ENCODE measurements at regions not wholly inside any gene's neighbourhood (a gene's known extent, or its start where the extent isn't known, plus 50 kb on each side); places are given as distances from the start of the nearest gene placed in this dataset.

DNA sequence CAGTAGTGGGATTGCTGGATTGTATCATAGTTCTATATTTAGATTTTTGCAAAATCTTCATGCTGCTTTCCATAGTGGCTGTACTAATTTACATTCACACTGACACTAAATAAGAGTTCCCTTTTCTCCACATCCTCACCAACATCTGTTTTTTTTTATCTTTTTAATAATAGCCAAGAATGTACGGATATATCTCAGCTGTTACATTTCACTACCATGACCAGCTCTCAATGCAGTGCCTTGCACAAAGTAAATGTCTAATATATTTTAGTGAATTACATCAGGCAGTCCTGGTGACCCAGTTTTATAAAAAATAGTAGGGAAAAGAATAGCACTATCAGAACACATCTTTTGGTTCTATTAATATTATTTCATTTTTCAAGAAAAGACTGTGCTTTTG lies 161.8 kb downstream of the LNPK start:
- no peak for DNase-seq
- no peaks in the 10 kb centered on the region for H3K27me3 ChIP-seq
- no peak overlapping the region for H3K4me3 ChIP-seq
- no peaks in the 10 kb centered on the region for H3K9me3 ChIP-seq
- no peaks in the 10 kb centered on the region for H3K36me3 ChIP-seq

DNA sequence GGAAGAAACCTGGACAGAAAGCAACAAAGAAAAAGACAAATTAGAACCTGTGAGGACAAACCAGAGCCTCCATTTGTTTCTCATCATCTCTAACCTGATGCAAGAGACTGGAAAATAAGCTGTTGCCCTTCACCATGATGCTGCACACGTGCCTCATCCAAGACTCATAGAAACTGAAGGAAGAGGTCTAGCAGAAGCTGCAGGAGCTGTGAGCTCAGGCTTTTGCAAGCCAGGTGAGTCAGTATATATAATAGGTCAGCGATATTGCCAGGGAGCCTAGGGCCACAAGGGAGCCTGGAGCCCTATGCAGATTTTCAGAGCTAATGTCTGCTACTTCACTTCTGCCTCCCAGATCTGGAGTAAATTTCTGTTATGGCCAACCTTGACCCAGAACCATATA lies 163.1 kb downstream of the LNPK start:
- no peaks in the 10 kb centered on the region for H3K36me3 ChIP-seq

DNA sequence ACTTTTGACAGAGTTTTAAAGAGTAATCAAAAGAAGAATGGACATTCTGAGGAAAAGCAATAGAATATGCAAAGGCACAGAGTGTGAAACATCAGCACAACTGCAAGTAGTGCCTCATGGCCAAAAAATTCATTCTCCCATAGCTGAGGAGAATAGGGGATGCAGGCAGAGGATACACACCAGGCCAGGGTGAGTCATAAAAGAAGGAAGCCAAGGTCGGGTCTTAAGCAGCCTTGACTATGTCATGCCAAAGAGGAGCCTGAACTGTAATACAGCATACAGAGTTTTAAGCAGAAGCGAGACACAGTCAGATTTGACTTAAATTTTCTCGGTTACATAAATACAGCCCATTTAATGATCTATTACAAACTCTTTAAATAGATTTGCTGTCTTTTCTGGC lies 165.0 kb downstream of the LNPK start:
- no peaks in the 10 kb centered on the region for H3K9me3 ChIP-seq
- no peaks in the 10 kb centered on the region for H3K36me3 ChIP-seq
- H3K4me3 ChIP-seq: no peak overlapping the region
- H3K27me3 ChIP-seq: no peaks in the 10 kb centered on the region
- DNase-seq: peak; percentile 90

More for the DNA sequence above, 163.1 kb downstream of the LNPK start:
- no peaks in the 10 kb centered on the region for H3K9me3 ChIP-seq
- no peak overlapping the region for H3K4me3 ChIP-seq
- DNase-seq: no peak
- H3K27me3 ChIP-seq: no peaks in the 10 kb centered on the region

DNA sequence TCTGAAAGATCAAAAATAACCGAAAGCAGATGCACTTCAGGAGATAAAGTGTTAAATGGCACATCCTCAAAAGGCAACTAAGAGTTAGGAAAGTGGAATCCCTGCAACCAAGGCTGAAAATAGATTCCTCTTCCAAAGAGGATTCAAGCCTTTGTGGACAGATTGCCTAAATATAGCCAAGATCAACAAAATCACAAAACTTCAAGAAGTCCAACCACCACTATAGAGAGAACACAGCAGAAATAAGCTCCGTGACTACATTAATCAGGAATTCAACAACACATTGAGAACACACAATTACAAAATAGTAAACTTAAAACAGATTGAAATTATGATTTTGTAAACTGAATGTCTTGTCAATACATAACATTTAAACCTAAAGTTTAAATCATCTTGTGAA lies 165.7 kb downstream of the LNPK start:
- H3K36me3 ChIP-seq: no peaks in the 10 kb centered on the region
- DNase-seq: no peak
- H3K4me3 ChIP-seq: no peak overlapping the region
- H3K27me3 ChIP-seq: no peaks in the 10 kb centered on the region
- H3K9me3 ChIP-seq: no peaks in the 10 kb centered on the region

DNA sequence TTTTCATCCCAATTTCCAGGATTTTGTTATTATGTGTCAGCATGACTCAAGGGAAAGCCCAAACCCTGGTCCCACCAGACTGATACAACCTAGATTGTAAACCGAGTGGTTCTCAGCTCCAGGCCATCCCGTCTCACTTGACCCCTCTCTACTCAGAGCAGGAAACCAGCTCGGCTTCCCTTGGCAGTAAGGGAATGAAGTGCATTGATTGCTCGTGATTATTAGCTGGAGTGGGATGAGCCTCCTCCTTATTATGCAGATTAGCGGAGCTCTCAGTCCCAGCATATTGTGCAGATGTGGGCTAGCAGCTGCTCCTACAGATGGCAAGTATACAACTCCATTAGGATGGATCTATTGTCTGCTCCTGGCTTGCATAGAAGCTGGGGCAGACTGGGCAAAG lies 167.6 kb downstream of the LNPK start:
- H3K9me3 ChIP-seq: no peaks in the 10 kb centered on the region
- no peak overlapping the region for H3K4me3 ChIP-seq
- no peaks in the 10 kb centered on the region for H3K27me3 ChIP-seq
- H3K36me3 ChIP-seq: no peaks in the 10 kb centered on the region
- DNase-seq: no peak

DNA sequence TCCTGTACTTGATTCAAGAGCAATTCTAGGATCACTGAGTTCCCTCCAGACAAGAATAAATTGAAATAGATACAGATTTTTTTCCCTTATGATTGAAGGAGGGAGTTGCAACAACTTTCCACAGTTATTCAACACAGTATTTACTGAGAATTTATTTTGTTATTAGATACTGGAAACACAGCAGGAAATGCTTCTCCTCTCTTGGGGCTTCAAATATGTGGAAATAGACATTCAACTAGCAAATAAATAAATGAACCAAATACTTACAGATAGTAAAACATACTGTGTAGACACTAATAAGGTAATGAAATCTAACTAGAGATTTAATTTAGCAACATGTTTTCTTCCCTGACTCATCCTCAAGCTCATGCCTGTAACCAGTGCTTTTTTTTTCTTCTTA lies 169.2 kb downstream of the LNPK start:
- H3K36me3 ChIP-seq: no peaks in the 10 kb centered on the region
- no peaks in the 10 kb centered on the region for H3K9me3 ChIP-seq
- H3K27me3 ChIP-seq: no peaks in the 10 kb centered on the region
- no peak overlapping the region for H3K4me3 ChIP-seq
- DNase-seq: no peak

DNA sequence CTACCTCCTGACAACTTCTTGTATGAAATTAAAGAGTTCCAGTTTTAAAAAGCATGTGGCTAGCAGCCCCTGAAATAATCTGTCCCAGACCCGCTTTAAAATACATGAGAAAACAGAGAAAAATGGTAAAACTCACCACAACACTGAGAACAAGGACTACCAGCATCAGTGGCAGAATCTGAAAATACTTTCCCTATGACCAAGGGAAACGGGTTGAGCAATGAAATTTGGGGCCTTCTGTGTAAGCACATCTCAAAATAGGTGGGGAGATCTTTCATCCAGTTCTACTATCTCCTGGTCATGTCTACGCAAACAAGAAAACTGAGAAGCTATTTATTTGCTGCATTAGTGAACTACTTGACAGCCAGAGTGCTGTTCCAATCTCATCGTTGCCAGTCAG lies 172.3 kb downstream of the LNPK start:
- H3K4me3 ChIP-seq: no peak overlapping the region
- H3K27me3 ChIP-seq: no peaks in the 10 kb centered on the region
- no peaks in the 10 kb centered on the region for H3K9me3 ChIP-seq
- no peaks in the 10 kb centered on the region for H3K36me3 ChIP-seq
- DNase-seq: no peak

DNA sequence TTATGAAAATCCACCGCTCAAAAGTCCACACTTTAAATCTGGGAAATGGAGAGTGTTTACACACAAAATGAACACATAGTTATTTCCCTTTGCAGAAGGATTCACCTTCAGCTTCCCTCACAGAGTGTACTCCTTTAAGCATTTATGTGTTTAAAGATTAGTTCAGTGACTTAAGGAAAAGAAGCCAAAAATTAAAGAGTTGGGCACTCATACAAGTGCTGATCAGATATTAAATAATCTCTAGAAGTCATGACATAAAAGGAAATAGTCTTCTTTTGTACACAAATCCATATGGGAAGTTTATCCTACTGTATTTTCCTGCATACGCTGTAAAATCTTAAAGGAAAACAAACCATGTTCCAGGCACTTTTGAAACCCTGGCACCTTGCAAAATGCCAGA lies 174.2 kb downstream of the LNPK start:
- Histone ChIP-seq H3K4me3 (no peak overlapping the region), H3K27me3 (no peaks in the 10 kb centered on the region)

DNA sequence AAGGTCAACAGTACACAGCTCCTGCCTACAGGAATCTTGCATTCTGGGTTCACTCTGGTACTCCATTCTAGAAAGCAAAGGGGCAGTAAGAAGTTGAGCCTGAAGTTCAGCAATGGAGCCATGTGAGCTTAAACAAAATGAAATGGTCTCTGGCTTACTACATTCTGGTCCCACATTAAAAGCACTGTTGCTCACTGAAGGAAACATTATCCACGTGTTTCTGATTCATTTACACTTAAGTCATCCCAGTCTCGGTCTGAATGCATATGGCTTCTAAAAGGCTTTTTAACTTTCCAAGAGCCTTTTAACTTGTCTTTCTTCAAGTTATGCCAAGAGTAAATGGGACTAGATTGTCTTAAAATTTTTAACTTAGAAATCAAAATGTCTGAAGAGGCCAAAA lies 177.8 kb downstream of the LNPK start:
- H3K36me3 ChIP-seq: no peaks in the 10 kb centered on the region
- no peaks in the 10 kb centered on the region for H3K27me3 ChIP-seq
- DNase-seq: no peak
- no peak overlapping the region for H3K4me3 ChIP-seq
- H3K9me3 ChIP-seq: no peaks in the 10 kb centered on the region

More for the DNA sequence above, 174.2 kb downstream of the LNPK start:
- no peak for DNase-seq
- no peaks in the 10 kb centered on the region for H3K36me3 ChIP-seq
- H3K9me3 ChIP-seq: no peaks in the 10 kb centered on the region

DNA sequence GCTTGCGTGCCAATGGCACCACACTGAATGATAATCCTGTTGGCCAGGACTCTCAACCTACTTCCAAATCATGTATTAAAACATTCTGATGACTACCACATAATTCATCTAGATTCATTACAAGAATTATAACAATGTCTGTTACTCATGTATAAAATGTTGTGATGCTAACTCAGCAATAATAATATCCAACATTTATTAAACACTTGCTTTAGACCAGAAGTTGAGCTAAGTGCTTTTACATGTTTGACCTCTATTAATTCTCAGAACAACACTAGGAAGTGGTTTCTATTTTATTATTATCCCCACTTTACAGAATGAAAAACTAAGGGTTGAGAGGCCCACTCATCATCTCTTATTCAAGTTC lies 178.4 kb downstream of the LNPK start:
- Histone ChIP-seq H3K36me3 (no peaks in the 10 kb centered on the region), H3K4me3 (no peak overlapping the region), H3K27me3 (no peaks in the 10 kb centered on the region), H3K9me3 (no peaks in the 10 kb centered on the region)
- no peak for DNase-seq

DNA sequence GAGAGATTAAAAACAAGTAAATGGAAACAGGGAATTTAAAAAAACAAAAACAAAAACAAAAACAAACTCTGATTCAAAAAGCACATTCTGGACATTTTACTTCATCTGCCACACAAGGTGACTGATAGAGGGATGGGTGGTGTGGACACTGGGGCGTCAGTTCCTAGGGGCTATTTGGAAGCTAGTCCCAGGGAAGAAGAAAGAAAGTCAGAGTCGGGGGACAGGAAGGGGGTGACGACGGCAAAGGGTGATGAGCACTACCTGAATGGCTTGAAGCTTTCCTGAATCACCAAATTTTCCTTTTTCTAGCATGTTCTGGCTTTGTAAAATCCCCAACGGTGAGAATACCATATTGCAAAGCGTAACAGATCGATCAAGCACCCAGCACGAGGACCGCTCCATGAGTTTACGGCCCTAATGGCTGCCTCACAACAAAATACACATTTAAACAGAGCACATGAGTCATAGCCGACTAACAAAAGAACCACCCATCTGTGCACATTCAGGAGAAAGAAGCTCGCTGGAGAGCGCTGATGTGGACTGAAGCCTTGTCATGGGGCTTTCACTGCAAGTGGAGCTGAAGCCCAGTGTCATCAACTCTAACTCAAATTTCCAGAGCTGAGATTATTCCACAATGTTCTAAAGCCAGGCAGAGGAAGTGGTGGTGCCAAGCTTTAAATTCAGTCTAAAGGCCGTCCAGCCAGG lies 178.9 kb downstream of the LNPK start:
- DNase-seq: peak; percentile 86
- Histone ChIP-seq H3K36me3 (no peaks in the 10 kb centered on the region), H3K4me3 (no peak overlapping the region), H3K9me3 (no peaks in the 10 kb centered on the region), H3K27me3 (no peaks in the 10 kb centered on the region)

DNA sequence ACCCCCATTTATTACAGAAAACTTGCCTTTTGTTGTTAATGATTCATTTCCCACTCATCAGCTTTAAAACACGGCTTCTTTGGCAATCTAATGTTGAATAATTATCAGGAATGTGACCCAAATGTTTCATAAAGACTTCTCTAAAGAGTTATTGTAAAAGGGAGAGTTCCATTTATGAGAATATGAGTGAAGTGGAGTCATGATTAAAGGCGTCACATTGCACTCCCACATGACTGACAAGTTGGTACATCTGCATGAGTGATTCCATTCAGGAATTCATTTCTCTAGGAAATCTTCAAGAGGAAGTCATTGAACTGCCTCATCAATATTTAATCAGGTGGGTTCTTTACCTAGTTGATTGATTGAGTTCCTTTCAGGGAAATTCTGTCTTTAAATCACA lies 184.8 kb downstream of the LNPK start:
- Histone ChIP-seq H3K27me3 (no peaks in the 10 kb centered on the region), H3K4me3 (no peak overlapping the region), H3K9me3 (peaks cover 10% of the 10 kb centered on the region), H3K36me3 (no peaks in the 10 kb centered on the region)
- DNase-seq: no peak

DNA sequence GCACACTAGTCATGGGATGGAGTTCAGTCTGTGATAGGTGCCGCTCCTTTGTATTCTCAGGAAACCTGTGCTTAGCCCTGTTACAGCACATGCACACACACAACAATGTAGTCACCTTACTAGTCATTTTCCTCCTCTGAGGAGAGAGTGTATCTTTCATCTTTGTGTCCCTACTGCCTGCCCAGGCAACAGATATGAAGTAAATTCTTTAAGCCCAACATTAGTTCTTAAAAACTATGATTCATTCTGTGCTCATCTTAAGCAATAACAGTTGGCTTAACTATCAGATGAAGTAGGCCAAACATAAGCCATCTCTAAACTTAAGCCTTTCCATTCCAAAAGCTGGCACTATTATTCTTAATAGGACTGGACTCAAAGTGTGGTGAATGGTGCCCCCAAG lies 186.5 kb downstream of the LNPK start:
- Histone ChIP-seq H3K36me3 (no peaks in the 10 kb centered on the region), H3K9me3 (peaks cover 10% of the 10 kb centered on the region), H3K27me3 (no peaks in the 10 kb centered on the region), H3K4me3 (no peak overlapping the region)
- DNase-seq: peak; percentile 19

DNA sequence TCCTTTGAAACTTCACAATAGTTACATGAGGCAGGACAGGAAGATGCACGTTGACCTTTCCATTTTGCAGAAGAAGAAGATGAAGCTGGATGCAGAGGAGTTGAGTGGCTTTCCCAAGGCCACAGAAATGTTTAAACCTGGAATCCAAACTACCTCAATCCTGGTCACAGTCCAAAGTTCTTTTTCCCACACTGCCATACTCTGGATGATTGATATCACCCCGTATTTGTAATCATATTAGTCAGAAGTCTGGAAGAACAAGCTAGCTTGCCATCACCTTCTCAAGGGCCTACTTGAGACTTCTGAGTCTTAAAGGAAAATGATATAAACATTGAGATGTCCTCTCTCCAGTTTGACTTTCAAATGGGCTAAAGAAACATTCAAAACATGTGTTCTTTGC lies 190.1 kb downstream of the LNPK start:
- no peaks in the 10 kb centered on the region for H3K36me3 ChIP-seq
- no peaks in the 10 kb centered on the region for H3K27me3 ChIP-seq
- H3K9me3 ChIP-seq: peaks cover 3% of the 10 kb centered on the region
- no peak overlapping the region for H3K4me3 ChIP-seq
- no peak for DNase-seq

DNA sequence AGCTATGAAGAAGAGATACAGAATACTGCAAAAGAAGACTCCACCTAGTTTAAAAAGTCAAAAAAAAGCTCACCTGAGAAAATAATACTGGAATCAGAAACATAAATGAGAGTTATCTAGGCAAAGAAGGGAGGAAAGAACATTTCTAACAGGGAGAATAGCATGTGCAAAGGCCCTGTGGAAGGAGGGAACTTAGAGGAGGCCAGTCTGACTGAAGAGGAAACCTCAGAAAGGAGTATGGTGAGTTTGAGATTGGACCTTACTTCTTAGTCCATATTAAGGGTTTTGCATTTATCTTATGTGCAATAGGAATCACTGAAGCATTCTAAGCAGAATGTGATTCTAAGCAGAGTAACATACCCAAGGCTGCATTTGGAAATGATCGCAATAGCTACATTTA lies 193.2 kb downstream of the LNPK start:
- Histone ChIP-seq H3K9me3 (no peaks in the 10 kb centered on the region), H3K27me3 (no peaks in the 10 kb centered on the region; the same call in 1 of the 2 replicates), H3K4me3 (no peak overlapping the region), H3K36me3 (no peaks in the 10 kb centered on the region)
- DNase-seq: no peak

DNA sequence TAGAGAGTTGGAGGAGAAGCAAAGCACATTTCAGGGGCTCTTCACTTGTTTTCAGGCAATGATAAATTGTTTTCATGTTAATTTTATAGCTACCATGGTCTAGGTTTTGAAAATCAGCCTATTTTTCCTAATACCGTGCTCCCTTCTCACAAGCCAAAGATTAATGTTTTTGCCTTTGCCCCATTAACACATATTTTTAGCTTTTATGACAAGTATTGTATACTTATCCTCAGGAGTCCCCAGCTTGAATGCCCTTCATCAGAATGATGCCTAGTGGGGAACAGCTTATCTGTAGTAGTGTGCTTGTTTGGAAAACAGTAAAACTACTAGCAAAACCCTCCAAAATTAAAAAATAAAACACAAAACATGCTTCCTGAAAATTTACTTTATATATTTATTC lies 194.0 kb downstream of the LNPK start:
- Histone ChIP-seq H3K9me3 (no peaks in the 10 kb centered on the region), H3K4me3 (no peak overlapping the region), H3K27me3 (no peaks in the 10 kb centered on the region; the same call in 1 of the 2 replicates), H3K36me3 (no peaks in the 10 kb centered on the region)
- no peak for DNase-seq

DNA sequence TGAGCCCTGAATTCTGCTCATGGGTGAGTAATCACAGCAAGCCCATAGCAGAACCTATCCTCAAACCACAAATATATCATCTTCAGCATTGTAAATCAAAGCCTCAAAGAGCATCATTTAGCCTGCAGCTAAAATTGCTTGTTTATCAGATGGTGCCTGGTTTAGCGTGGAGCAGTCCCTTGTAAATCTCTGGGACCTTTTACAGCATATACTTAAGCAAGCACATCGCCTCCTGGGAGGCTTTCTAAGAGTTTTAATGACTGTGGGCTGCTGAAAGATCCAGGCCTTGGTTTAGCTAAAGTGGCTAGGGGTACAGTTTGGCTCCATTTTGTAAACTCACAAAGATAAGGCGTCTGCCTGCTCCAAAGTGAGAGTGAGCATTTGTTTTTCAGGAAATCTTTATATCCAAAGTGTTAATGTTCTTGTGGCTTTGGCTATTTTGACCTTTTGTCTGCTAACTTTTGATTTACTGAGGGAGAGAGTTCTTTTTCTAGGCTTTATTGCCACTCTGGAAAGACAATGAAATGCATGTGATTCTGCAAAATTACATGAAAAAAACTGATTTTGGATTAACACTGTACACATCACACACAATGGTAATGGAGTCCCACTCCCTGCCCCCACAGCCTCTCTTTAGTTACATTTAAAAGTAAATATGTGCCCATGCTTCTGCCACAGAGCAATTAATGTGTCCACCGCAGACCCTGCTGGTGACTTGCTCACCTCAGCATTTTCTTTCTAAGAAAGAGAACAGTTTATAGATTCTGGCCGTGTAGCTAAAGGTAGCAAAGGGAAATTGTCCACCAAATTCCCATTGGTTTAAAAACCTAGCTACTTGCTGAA lies 194.8 kb downstream of the LNPK start:
- Histone ChIP-seq H3K9me3 (no peaks in the 10 kb centered on the region), H3K4me3 (no peak overlapping the region), H3K36me3 (no peaks in the 10 kb centered on the region), H3K27me3 (no peaks in the 10 kb centered on the region; the same call in 1 of the 2 replicates)
- no peak for DNase-seq

DNA sequence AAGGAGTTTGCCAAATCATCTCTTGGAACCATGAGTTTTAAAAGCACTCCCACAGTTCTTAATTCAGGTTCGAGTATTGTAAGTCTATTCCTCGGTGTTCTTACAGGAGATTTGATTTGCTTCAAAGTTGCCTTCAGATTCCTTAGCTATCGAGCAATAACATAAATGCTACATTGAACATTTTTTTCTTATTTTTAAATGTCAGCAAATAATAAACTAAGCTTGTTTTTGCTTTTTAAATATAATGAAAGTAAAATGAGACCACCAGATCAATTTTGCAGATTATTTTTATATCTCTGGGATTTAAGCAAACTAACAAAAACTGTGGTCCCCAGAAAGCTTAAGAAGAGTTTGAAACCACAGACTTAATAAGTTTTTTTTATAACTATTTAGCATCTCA lies 195.5 kb downstream of the LNPK start:
- no peak overlapping the region for H3K4me3 ChIP-seq
- DNase-seq: no peak
- H3K9me3 ChIP-seq: no peaks in the 10 kb centered on the region
- H3K27me3 ChIP-seq: no peaks in the 10 kb centered on the region; the same call in 1 of the 2 replicates
- H3K36me3 ChIP-seq: no peaks in the 10 kb centered on the region

Data from MG63 (cell line).